ENCODE measurements at regions not wholly inside any gene's neighbourhood (a gene's known extent, or its start where the extent isn't known, plus 50 kb on each side); places are given as distances from the start of the nearest gene placed in this dataset.

DNA sequence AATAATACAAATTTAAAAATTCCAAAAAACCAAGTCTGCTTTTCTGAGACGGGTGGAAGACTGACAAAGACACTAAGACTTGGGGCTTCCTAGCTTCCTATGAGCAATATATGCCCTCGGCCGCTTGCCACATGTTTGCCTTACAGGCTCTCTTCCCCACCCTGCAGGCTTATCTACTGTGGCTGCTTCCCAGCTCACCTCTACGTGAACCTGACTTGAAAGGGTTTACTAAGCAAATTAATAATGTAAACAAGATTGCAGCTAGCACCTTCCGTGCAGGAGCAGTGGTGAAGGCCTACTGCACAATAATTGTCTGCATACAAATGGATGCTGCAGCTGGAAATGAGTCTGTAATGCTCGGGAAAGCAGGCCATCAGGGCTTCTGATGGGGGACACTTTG lies 152.9 kb upstream of the DAB1 start:
- TF ChIP-seq USF2 (IDR thresholded peaks at IDR 0.05; ENCODE audit: borderline replicate concordance, low read depth, low read length) (no peak), YY1 (IDR thresholded peaks at IDR 0.05; ENCODE audit: low read depth) (no peak)

All from SK-N-SH (cell line).